Right lung (tissue), 2 donors: ENCODE measurements at regions not wholly inside any gene's neighbourhood (a gene's known extent, or its start where the extent isn't known, plus 50 kb on each side); places are given as distances from the start of the nearest gene placed in this dataset.
"Not testable (repeated sequence)": the region's sequence is repeated elsewhere in the genome, so short reads cannot be mapped to it uniquely, and the experiment has no call there.

Source experiments
- DNase-seq, 2 donors: peaks; one replicate each; pipeline ENCODE4 v3.0.0-alpha.2; 2013

GRCh38 chr16:10314317-10314716 is 71.5 kb upstream of the ATF7IP2 start:
- DNase-seq: no peak

GRCh38 chr16:10314811-10315210 is 71.0 kb upstream of the ATF7IP2 start:
- DNase-seq: no peak

GRCh38 chr16:10317425-10318001 is 68.3 kb upstream of the ATF7IP2 start:
- no peak for DNase-seq

- no peak for DNase-seq
Observed at GRCh38 chr16:10318798-10319500, 66.9 kb upstream of the ATF7IP2 start.

GRCh38 chr16:10321407-10322387 is 64.2 kb upstream of the ATF7IP2 start:
- no peak for DNase-seq

- no peak for DNase-seq
Observed at GRCh38 chr16:10322723-10323527, 62.9 kb upstream of the ATF7IP2 start.

GRCh38 chr16:10323528-10323869 is 62.4 kb upstream of the ATF7IP2 start:
- no peak for DNase-seq

GRCh38 chr16:10324210-10324609 is 61.7 kb upstream of the ATF7IP2 start:
- DNase-seq: no peak

- DNase-seq: no peak
Observed at GRCh38 chr16:10325783-10326543, 59.9 kb upstream of the ATF7IP2 start.

- no peak for DNase-seq
Observed at GRCh38 chr16:10326647-10327046, 59.2 kb upstream of the ATF7IP2 start.

GRCh38 chr16:10328291-10328690 is 57.6 kb upstream of the ATF7IP2 start:
- DNase-seq: not testable (repeated sequence)

- DNase-seq: no peak
Observed at GRCh38 chr16:10332241-10332640, 53.6 kb upstream of the ATF7IP2 start.

- no peak for DNase-seq
Observed at GRCh38 chr16:10332775-10333174, 53.1 kb upstream of the ATF7IP2 start.

GRCh38 chr16:10333321-10334032 is 52.4 kb upstream of the ATF7IP2 start:
- no peak for DNase-seq

- no peak for DNase-seq
Observed at GRCh38 chr16:10335681-10336080, 50.2 kb upstream of the ATF7IP2 start.
